ENCODE measurements at regions not wholly inside any gene's neighbourhood (a gene's known extent, or its start where the extent isn't known, plus 50 kb on each side); places are given as distances from the start of the nearest gene placed in this dataset.

GRCh38 chr3:176554264-176554663 lies 643.0 kb downstream of the TBL1XR1 start:
- in situ Hi-C loops (cut with MboI; ENCODE audit: low pct_unique_long_range_greater_than_20kb, low sequenced_read_pairs, unreplicated experiment): no loop called here
- DNase-seq (ENCODE audit: low spot score): no peak
- TF ChIP-seq CTCF (IDR thresholded peaks at IDR 0.05; ENCODE audit: extremely low read depth, insufficient read depth, missing control alignments): no peak

- in situ Hi-C loops (cut with MboI; ENCODE audit: low pct_unique_long_range_greater_than_20kb, low sequenced_read_pairs, unreplicated experiment): no loop called here
- no peak for TF ChIP-seq CTCF (IDR thresholded peaks at IDR 0.05; ENCODE audit: extremely low read depth, insufficient read depth, missing control alignments)
These were observed 670.3 kb downstream of the TBL1XR1 start for GRCh38 chr3:176526942-176527341.

GRCh38 chr3:176526225-176526624 lies 671.1 kb downstream of the TBL1XR1 start:
- in situ Hi-C loops (cut with MboI; ENCODE audit: low pct_unique_long_range_greater_than_20kb, low sequenced_read_pairs, unreplicated experiment): no loop called here
- TF ChIP-seq CTCF (IDR thresholded peaks at IDR 0.05; ENCODE audit: extremely low read depth, insufficient read depth, missing control alignments): no peak
- DNase-seq (ENCODE audit: low spot score): no peak

More at GRCh38 chr3:176526942-176527341, 670.3 kb downstream of the TBL1XR1 start:
- no peak for DNase-seq (ENCODE audit: low spot score)

- TF ChIP-seq CTCF (IDR thresholded peaks at IDR 0.05; ENCODE audit: extremely low read depth, insufficient read depth, missing control alignments): no peak
- no peak for DNase-seq (ENCODE audit: low spot score)
- in situ Hi-C loops (cut with MboI; ENCODE audit: low pct_unique_long_range_greater_than_20kb, low sequenced_read_pairs, unreplicated experiment): no loop called here
These were observed 674.2 kb downstream of the TBL1XR1 start for GRCh38 chr3:176523114-176523513.

GRCh38 chr3:176522436-176522835 lies 674.8 kb downstream of the TBL1XR1 start:
- in situ Hi-C loops (cut with MboI; ENCODE audit: low pct_unique_long_range_greater_than_20kb, low sequenced_read_pairs, unreplicated experiment): no loop called here
- TF ChIP-seq CTCF (IDR thresholded peaks at IDR 0.05; ENCODE audit: extremely low read depth, insufficient read depth, missing control alignments): no peak
- no peak for DNase-seq (ENCODE audit: low spot score)

- in situ Hi-C loops (cut with MboI; ENCODE audit: low pct_unique_long_range_greater_than_20kb, low sequenced_read_pairs, unreplicated experiment): no loop called here
- no peak for TF ChIP-seq CTCF (IDR thresholded peaks at IDR 0.05; ENCODE audit: extremely low read depth, insufficient read depth, missing control alignments)
- no peak for DNase-seq (ENCODE audit: low spot score)
These were observed 675.6 kb downstream of the TBL1XR1 start for GRCh38 chr3:176521531-176522175.

Data from GM13977 (cell line).